Activated T-helper 1 cell treated with anti-CD3 and anti-CD28 coated beads, Interleukin-12 subunit alpha, Interleukin-12 subunit beta, Interleukin-2, Interleukin-4 antibody, amounts not matched to agents 30 ng/mL and 10 ng/mL and 1 ng/mL, durations not matched to agents 14 hours and 24 hours and 36 hours (primary cell): ENCODE measurements at regions not wholly inside any gene's neighbourhood (a gene's known extent, or its start where the extent isn't known, plus 50 kb on each side); places are given as distances from the start of the nearest gene placed in this dataset.

ENCODE experiments used
- DNase-seq: peaks from one replicate; pipeline ENCODE4 v3.0.0; 2021; ENCODE audit warnings: low spot score
- H3K27ac Mint-ChIP-seq: one replicate; pipeline ENCODE4 v1.8.0; 2021; ENCODE audit warnings: mild to moderate bottlenecking, mixed read lengths
- H3K27me3 Mint-ChIP-seq: one replicate; pipeline ENCODE4 v1.8.0; 2022; ENCODE audit warnings: mild to moderate bottlenecking, moderate library complexity, mixed read lengths; ENCODE audit not compliant: insufficient read depth
- H3K36me3 Mint-ChIP-seq: one replicate; pipeline ENCODE4 v1.8.0; 2021; ENCODE audit warnings: low read depth, mixed read lengths
- H3K4me1 Mint-ChIP-seq: one replicate; pipeline ENCODE4 v1.8.0; 2021; ENCODE audit warnings: low read depth, mixed read lengths
- H3K4me3 Mint-ChIP-seq: one replicate; pipeline ENCODE4 v1.8.0; 2021; ENCODE audit warnings: mild to moderate bottlenecking, moderate library complexity, mixed read lengths
- H3K9me3 Mint-ChIP-seq: one replicate; pipeline ENCODE4 v1.8.0; 2021; ENCODE audit warnings: mixed read lengths
- intact Hi-C: fragments of 100-400 bp; cut with micrococcal nuclease; formaldehyde crosslinking; loops from one replicate; pipeline ENCODE4 v1.15.1; 2024

DNA sequence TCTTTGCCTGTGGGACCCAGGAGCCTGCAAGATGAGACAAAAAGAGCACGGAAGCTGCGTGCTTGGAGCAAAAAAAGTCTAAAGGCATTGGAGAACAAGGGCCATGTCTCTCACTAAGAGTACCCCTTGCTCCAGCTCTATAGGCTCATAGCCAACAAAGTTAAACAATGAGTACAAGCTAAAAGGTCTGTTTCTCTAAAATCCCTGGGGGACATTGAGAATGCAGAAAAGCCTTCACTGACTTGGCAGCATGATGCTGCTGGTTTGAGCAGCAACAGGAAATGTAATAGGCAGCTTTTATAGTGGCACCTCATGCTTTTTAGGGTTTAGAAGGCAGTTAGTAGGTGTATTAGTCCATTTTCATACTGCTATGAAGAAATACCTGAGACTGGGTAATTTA, 287.5 kb downstream of the SMARCA2 start:
- no peaks in the 10 kb centered on the region for H3K36me3 Mint-ChIP-seq
- intact Hi-C loops: no loop called here
- no peak overlapping the region for H3K27ac Mint-ChIP-seq
- H3K27me3 Mint-ChIP-seq: peaks cover 2% of the 10 kb centered on the region
- DNase-seq: no peak
- H3K4me3 Mint-ChIP-seq: no peak overlapping the region
- no peaks in the 10 kb centered on the region for H3K4me1 Mint-ChIP-seq
- peaks cover 7% of the 10 kb centered on the region for H3K9me3 Mint-ChIP-seq

- intact Hi-C loops: no loop called here
- DNase-seq: no peak
- no peak overlapping the region for H3K27ac Mint-ChIP-seq
- H3K9me3 Mint-ChIP-seq: peaks cover 7% of the 10 kb centered on the region
- H3K27me3 Mint-ChIP-seq: peaks cover 2% of the 10 kb centered on the region
- H3K4me3 Mint-ChIP-seq: no peak overlapping the region
- no peaks in the 10 kb centered on the region for H3K36me3 Mint-ChIP-seq
- H3K4me1 Mint-ChIP-seq: no peaks in the 10 kb centered on the region
Measured at GRCh38 chr9:2303056-2303455, 287.9 kb downstream of the SMARCA2 start.

DNA sequence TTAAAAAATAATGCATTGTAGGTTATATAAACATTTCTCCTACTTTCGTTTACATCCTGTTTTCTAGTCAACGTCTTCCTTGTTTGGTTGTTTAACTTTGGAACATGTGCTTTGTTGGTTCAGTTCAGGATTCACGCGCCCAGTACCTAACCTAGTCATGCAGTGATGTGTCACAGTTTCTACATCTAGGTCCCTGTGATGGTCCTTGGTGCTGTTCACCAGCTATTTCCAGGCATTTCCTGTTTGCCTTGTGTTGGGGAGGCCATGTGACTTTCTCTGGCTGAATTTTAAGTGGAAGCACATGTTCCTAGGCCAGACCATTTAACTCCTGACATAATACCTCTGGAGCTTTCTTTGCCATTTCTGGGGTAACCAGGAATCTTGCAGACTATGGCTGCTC, 292.3 kb downstream of the SMARCA2 start:
- Mint-ChIP-seq H3K27ac (no peak overlapping the region), H3K4me3 (no peak overlapping the region), H3K9me3 (peaks cover 15% of the 10 kb centered on the region), H3K27me3 (no peaks in the 10 kb centered on the region), H3K4me1 (no peaks in the 10 kb centered on the region), H3K36me3 (no peaks in the 10 kb centered on the region)
- no peak for DNase-seq
- intact Hi-C loops: no loop called here

DNA sequence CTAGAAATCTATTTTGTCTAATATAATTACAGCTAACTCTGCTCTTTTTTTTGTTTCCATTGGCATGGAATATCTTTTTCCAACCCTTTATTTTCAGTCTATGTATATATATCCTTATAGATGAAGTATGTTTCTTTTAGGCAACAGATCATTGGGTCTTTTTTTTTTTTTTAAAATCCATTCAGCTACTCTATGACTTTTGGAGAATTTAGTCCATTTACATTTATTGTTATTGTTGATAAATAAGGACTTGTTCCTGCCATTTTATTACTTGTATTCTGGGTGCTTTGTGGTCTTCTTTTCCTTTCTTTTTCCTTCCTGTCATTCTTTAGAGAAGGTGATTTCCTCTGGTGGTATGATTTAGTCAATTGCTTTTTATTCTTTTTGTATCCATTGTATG, 296.8 kb downstream of the SMARCA2 start:
- H3K9me3 Mint-ChIP-seq: peaks cover 38% of the 10 kb centered on the region
- intact Hi-C loops: no loop called here
- H3K4me1 Mint-ChIP-seq: no peaks in the 10 kb centered on the region
- no peak for DNase-seq
- H3K27ac Mint-ChIP-seq: no peak overlapping the region
- no peaks in the 10 kb centered on the region for H3K36me3 Mint-ChIP-seq
- no peaks in the 10 kb centered on the region for H3K27me3 Mint-ChIP-seq
- H3K4me3 Mint-ChIP-seq: no peak overlapping the region

- no peaks in the 10 kb centered on the region for H3K4me1 Mint-ChIP-seq
- H3K27me3 Mint-ChIP-seq: no peaks in the 10 kb centered on the region
- no peaks in the 10 kb centered on the region for H3K36me3 Mint-ChIP-seq
- no peak overlapping the region for H3K4me3 Mint-ChIP-seq
- intact Hi-C loops: no loop called here
- H3K9me3 Mint-ChIP-seq: peaks cover 38% of the 10 kb centered on the region
- H3K27ac Mint-ChIP-seq: no peak overlapping the region
- no peak for DNase-seq
Measured at GRCh38 chr9:2313512-2313911, 298.4 kb downstream of the SMARCA2 start.

DNA sequence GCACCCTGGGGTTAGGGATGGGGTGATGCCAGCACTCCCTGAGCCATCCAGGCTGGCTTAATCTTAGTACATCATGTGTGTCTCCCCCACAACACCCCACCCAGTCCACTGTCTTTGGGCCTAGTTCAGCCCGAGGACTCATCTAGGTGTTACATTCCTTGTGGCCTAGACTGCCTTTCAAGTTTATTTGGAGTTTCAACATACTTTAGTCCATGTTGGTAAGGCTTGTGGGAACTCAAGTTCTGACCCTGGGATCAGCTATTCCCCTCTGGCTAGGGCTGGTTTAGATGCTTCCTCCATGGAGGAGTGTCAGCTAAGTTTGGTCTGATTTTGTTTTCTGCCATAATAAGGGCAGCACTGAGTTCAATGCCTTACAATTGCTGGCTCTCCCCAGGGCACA, 302.4 kb downstream of the SMARCA2 start:
- Mint-ChIP-seq H3K4me1 (no peaks in the 10 kb centered on the region), H3K27me3 (no peaks in the 10 kb centered on the region), H3K4me3 (no peak overlapping the region), H3K36me3 (no peaks in the 10 kb centered on the region), H3K27ac (no peak overlapping the region), H3K9me3 (peaks cover 22% of the 10 kb centered on the region)
- DNase-seq: no peak
- intact Hi-C loops: no loop called here

DNA sequence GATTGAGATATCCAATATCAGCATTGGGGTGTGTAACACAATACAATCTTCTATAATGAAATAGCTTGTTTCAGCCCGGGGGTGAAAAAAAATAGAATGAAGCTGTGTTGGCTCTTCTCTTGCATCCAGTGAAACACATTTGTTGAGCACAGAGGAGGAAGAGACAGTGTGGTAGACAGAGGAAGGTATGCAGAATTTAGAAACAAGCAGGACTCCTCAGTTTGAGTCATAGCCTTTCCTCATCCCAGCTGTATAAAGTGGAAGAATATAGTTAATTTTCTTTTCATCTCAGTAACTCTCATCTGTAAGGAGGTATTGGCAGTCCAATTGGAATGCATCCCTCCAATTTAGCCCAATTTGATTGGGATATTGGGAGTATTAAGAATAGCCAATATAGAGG, 302.2 kb upstream of the VLDLR start:
- H3K4me3 Mint-ChIP-seq: no peak overlapping the region
- H3K36me3 Mint-ChIP-seq: no peaks in the 10 kb centered on the region
- H3K4me1 Mint-ChIP-seq: no peaks in the 10 kb centered on the region
- no peak for DNase-seq
- peaks cover 3% of the 10 kb centered on the region for H3K9me3 Mint-ChIP-seq
- no peak overlapping the region for H3K27ac Mint-ChIP-seq
- no peaks in the 10 kb centered on the region for H3K27me3 Mint-ChIP-seq
- intact Hi-C loops: no loop called here

- intact Hi-C loops: no loop called here
- Mint-ChIP-seq H3K4me1 (no peaks in the 10 kb centered on the region), H3K36me3 (no peaks in the 10 kb centered on the region), H3K27me3 (no peaks in the 10 kb centered on the region), H3K9me3 (peaks cover 2% of the 10 kb centered on the region), H3K4me3 (no peak overlapping the region), H3K27ac (no peak overlapping the region)
- DNase-seq: no peak
Measured at GRCh38 chr9:2320114-2320513, 301.5 kb upstream of the VLDLR start.

- H3K27ac Mint-ChIP-seq: no peak overlapping the region
- H3K27me3 Mint-ChIP-seq: no peaks in the 10 kb centered on the region
- intact Hi-C loops: no loop called here
- no peak for DNase-seq
- H3K4me1 Mint-ChIP-seq: no peaks in the 10 kb centered on the region
- H3K9me3 Mint-ChIP-seq: no peaks in the 10 kb centered on the region
- H3K4me3 Mint-ChIP-seq: no peak overlapping the region
- H3K36me3 Mint-ChIP-seq: no peaks in the 10 kb centered on the region
Measured at GRCh38 chr9:2320632-2321031, 301.0 kb upstream of the VLDLR start.

DNA sequence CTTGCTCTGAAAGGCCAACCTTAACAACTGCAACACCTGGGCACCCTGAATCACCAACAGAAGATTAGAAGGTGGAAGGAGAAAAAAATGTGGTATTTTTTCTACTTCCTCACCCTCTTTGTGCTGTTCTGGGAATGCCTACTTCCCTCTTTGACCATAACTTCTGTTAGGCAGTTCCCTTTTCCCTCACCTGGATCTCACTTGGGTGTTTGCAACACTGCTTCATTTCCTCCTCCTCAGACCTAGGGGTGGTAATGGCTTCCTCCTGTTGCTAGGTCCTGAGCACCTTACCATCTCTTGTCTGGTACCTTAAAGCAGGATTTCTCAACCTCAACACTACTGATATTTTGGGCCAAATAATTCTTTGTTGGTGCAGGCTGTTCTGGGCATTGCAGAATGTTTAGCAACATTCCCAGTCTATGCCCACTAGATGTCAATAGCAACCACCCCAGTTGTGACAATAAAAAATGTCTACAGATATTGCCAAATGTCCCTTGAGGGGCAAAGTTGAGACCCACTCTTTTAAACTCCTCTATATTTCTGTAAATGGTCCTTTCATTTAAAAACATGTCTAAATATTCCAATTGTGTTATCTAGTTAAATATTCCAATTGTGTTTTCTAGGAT, 300.0 kb upstream of the VLDLR start:
- Mint-ChIP-seq H3K36me3 (no peaks in the 10 kb centered on the region), H3K27me3 (no peaks in the 10 kb centered on the region), H3K4me1 (no peaks in the 10 kb centered on the region), H3K9me3 (no peaks in the 10 kb centered on the region), H3K4me3 (no peak overlapping the region), H3K27ac (no peak overlapping the region)
- intact Hi-C loops: no loop called here
- no peak for DNase-seq

GRCh38 chr9:2324742-2325141, 296.8 kb upstream of the VLDLR start:
- Mint-ChIP-seq H3K36me3 (no peaks in the 10 kb centered on the region), H3K4me1 (no peaks in the 10 kb centered on the region), H3K27ac (no peak overlapping the region), H3K4me3 (no peak overlapping the region), H3K27me3 (peaks cover 2% of the 10 kb centered on the region), H3K9me3 (no peaks in the 10 kb centered on the region)
- DNase-seq: no peak
- intact Hi-C loops: no loop called here

DNA sequence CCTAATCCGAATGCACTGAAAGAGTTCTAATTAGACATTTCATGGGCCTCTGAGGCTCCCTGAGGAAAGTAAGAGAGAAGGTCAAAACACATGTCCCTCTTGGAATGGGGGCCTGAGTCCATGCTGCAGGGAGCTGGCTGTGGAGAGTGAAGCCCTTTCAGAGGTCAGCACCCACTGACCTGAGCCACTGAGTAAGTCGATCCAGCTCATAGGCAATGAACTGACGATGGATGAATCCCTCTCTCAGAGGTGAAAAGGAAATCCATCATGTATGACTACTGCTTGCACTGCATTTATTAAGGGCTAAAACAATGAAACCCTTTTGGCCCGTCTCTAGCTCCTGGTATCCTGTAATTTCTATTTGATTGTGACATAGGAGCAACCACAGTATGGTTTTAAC, 288.9 kb upstream of the VLDLR start:
- Mint-ChIP-seq H3K4me1 (no peaks in the 10 kb centered on the region), H3K36me3 (no peaks in the 10 kb centered on the region), H3K27me3 (peaks cover 2% of the 10 kb centered on the region), H3K27ac (no peak overlapping the region), H3K9me3 (peaks cover 4% of the 10 kb centered on the region), H3K4me3 (no peak overlapping the region)
- intact Hi-C loops: no loop called here
- DNase-seq: no peak

DNA sequence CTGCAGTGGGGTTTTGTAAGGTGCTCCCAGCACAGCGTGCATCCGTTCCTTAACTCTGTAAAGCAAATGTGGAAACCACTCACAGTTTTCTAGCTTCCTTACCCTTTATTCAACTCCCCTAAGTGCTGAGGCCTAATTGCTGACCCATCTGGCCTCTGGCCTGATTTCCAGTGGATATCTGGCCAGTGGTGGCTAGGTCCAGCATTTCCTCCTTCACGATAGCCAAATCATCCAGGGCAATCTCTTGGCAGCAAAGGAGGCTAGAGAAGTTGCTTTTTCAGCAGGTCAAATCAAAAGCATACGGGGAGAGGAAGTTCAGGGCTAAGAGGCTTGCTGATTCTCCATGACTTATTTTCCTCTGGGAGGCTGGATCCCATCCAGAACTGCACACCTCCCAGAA, 286.3 kb upstream of the VLDLR start:
- Mint-ChIP-seq H3K36me3 (no peaks in the 10 kb centered on the region), H3K4me1 (no peaks in the 10 kb centered on the region), H3K9me3 (peaks cover 4% of the 10 kb centered on the region), H3K27ac (no peak overlapping the region), H3K27me3 (no peaks in the 10 kb centered on the region), H3K4me3 (no peak overlapping the region)
- DNase-seq: no peak
- intact Hi-C loops: no loop called here

DNA sequence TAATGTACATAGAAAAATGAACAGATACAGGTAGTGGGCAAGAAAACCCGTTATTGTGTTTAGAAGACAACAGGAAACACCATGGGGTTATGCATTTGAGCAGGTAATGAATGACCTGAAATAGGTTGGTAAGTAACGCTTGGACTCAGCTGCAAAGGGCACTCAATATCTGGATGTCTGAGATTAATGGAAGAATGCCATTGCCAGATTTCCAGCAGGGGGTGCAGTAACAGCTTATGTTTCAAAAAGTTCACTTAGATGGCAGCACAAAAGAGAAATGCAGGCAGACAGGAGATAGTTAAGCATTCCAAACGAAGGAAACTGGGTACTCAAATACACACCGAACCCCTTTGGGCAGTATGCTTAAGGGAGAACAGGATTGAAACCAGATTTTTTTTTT, 285.5 kb upstream of the VLDLR start:
- Mint-ChIP-seq H3K27me3 (no peaks in the 10 kb centered on the region), H3K4me3 (no peak overlapping the region), H3K36me3 (no peaks in the 10 kb centered on the region), H3K27ac (no peak overlapping the region), H3K4me1 (no peaks in the 10 kb centered on the region), H3K9me3 (no peaks in the 10 kb centered on the region)
- intact Hi-C loops: no loop called here
- DNase-seq: no peak
